Hepatocyte (in vitro differentiated cells): ENCODE measurements at regions not wholly inside any gene's neighbourhood (a gene's known extent, or its start where the extent isn't known, plus 50 kb on each side); places are given as distances from the start of the nearest gene placed in this dataset.
"Not testable (repeated sequence)": the region's sequence is repeated elsewhere in the genome, so short reads cannot be mapped to it uniquely, and the experiment has no call there.

Source experiments
- DNase-seq: peaks from one replicate; pipeline ENCODE4 v3.0.0-alpha.2; 2016; ENCODE audit warnings: low spot score
- H2AFZ ChIP-seq: fragments of 200-600 bp; sonication (generic); 2 replicates; pipeline ENCODE4 v1.6.0; 2016; ENCODE audit warnings: antibody characterized with exemption, mild to moderate bottlenecking
- H3K27ac ChIP-seq: fragments of 200-600 bp; sonication (generic); 2 replicates; pipeline ENCODE4 v1.5.1; 2016; ENCODE audit warnings: mild to moderate bottlenecking
- H3K27me3 ChIP-seq: fragments of 200-600 bp; sonication (generic); 2 replicates; pipeline ENCODE4 v1.6.1; 2016
- H3K36me3 ChIP-seq: fragments of 200-600 bp; sonication (generic); replicated peaks from 2 replicates; pipeline ENCODE4 v1.5.1; 2016; ENCODE audit warnings: low read depth; ENCODE audit not compliant: insufficient read depth
- H3K4me1 ChIP-seq: fragments of 200-600 bp; sonication (generic); 2 replicates; pipeline ENCODE4 v1.5.1; 2016; ENCODE audit warnings: mild to moderate bottlenecking, moderate library complexity; ENCODE audit not compliant: insufficient read depth
- H3K4me2 ChIP-seq: fragments of 200-600 bp; sonication (generic); 2 replicates; pipeline ENCODE4 v1.6.0; 2016
- H3K4me3 ChIP-seq: fragments of 200-600 bp; sonication (generic); 2 replicates; pipeline ENCODE4 v1.5.1; 2016; ENCODE audit warnings: mild to moderate bottlenecking
- H3K79me2 ChIP-seq: fragments of 200-600 bp; sonication (generic); 2 replicates; pipeline ENCODE4 v1.6.0; 2017; ENCODE audit warnings: mild to moderate bottlenecking
- H3K9me2 ChIP-seq: fragments of 200-600 bp; sonication (generic); replicated peaks from 2 replicates; pipeline ENCODE4 v1.6.0; 2017; ENCODE audit warnings: mild to moderate bottlenecking; ENCODE audit not compliant: insufficient read depth
- H3K9me3 ChIP-seq: fragments of 200-600 bp; sonication (generic); 2 replicates; pipeline ENCODE4 v1.5.1; 2016; ENCODE audit warnings: low read depth, mild to moderate bottlenecking
- H4K20me1 ChIP-seq: fragments of 200-600 bp; sonication (generic); 2 replicates; pipeline ENCODE4 v1.6.0; 2016; ENCODE audit warnings: mild to moderate bottlenecking; ENCODE audit not compliant: insufficient read depth, poor library complexity, severe bottlenecking
- EZH2 ChIP-seq: fragments of 200-600 bp; sonication (generic); IDR thresholded peaks from 2 replicates; pipeline ENCODE4 v1.6.1; 2016; ENCODE audit warnings: antibody characterized with exemption, mild to moderate bottlenecking, borderline replicate concordance
- EZH2phosphoT487 ChIP-seq: fragments of 200-600 bp; sonication (generic); IDR thresholded peaks from one replicate; pipeline ENCODE4 v1.6.1; 2018; ENCODE audit warnings: antibody characterized with exemption, mild to moderate bottlenecking, low read depth, moderate library complexity; ENCODE audit not compliant: unreplicated experiment, severe bottlenecking
- WGBS: methylation state at CpG from one replicate; pipeline ENCODE4 v1.1.6; 2016; ENCODE audit warnings: low lambda C conversion rate; ENCODE audit errors: missing lambda C conversion rate; 5-methylcytosine and 5-hydroxymethylcytosine counted together
- TF ChIP-seq, protein P1 (sequence below): fragments of 200-600 bp; sonication (generic); IDR thresholded peaks from 2 replicates; pipeline ENCODE4 v1.5.1; 2016; ENCODE audit warnings: antibody characterized with exemption, mild to moderate bottlenecking; ENCODE audit not compliant: poor library complexity

DNA sequence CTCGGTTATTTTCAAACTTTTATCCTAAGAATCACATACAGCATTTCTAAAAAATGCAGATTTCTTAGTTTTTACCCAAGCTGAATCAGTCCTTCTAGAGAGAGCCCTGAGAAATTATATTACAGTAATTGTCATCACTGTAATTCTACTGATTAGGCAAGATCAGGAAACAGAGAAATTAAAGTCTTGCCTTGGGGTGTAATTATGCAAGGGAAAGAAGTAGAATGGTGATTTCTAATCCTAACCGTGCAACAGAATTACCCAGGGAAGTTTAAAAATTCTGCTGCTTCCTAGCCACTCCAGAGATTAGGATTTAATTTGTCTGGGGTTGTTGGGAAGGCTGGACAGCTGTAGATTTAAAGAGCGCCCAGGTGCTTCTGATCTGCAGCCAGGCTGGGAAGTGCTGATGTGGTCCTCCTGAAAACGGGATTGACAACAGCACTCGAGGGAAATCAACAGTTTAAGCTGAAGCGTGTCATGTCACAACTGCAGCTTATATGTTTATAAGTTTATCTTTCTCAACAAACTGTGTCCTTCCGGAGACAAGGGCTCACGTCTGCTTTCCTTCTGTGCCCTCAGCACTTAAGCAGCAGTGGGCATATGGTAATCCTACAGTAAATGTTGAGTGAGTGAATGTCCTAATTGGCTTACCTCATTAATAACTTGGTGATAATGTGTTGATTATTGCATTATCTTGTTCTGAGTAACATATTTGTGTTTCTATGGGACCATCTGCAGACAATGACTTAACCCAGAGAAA is 671.9 kb upstream of the SOX11 start:
- Histone ChIP-seq H3K9me3 (no peaks in the 10 kb centered on the region), H3K79me2 (no peaks in the 10 kb centered on the region)
- 51% methylated on average over 8 of the region's 8 CpGs for WGBS

DNA sequence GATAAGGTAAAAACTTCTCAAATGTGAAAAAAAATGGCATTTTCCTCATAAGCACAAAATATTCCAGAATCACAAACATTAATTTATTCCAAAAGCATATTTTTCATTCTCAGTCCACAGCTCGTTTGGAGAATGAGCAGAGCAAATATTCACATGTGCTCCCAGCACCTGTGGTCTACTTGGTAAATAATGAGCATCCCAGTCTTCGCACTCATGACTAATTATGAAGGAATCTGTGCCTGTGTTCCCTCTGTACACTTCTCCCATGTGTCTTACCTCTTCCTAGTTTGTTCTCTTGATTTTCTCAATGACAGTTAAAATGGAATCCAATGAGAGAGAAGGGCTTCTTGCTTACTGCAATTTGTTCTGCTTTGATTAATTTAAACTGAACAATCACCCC is 671.0 kb upstream of the SOX11 start:
- TF ChIP-seq, protein P1, sequence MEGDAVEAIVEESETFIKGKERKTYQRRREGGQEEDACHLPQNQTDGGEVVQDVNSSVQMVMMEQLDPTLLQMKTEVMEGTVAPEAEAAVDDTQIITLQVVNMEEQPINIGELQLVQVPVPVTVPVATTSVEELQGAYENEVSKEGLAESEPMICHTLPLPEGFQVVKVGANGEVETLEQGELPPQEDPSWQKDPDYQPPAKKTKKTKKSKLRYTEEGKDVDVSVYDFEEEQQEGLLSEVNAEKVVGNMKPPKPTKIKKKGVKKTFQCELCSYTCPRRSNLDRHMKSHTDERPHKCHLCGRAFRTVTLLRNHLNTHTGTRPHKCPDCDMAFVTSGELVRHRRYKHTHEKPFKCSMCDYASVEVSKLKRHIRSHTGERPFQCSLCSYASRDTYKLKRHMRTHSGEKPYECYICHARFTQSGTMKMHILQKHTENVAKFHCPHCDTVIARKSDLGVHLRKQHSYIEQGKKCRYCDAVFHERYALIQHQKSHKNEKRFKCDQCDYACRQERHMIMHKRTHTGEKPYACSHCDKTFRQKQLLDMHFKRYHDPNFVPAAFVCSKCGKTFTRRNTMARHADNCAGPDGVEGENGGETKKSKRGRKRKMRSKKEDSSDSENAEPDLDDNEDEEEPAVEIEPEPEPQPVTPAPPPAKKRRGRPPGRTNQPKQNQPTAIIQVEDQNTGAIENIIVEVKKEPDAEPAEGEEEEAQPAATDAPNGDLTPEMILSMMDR: no peak
- TF ChIP-seq EZH2 (no peak), EZH2phosphoT487 (no peak)
- Histone ChIP-seq H2AFZ (no peak overlapping the region), H3K9me2 (no peaks in the 10 kb centered on the region), H4K20me1 (no peaks in the 10 kb centered on the region), H3K4me2 (no peak overlapping the region), H3K27ac (no peak overlapping the region), H3K36me3 (no peaks in the 10 kb centered on the region), H3K79me2 (no peaks in the 10 kb centered on the region), H3K27me3 (no peaks in the 10 kb centered on the region), H3K4me3 (no peak overlapping the region), H3K9me3 (no peaks in the 10 kb centered on the region), H3K4me1 (no peaks in the 10 kb centered on the region)
- 46% methylated on average over 2 of the region's 2 CpGs for WGBS
- DNase-seq: peak; percentile 17

More for the DNA sequence above, 671.9 kb upstream of the SOX11 start:
- Histone ChIP-seq H4K20me1 (no peaks in the 10 kb centered on the region), H3K4me3 (no peak overlapping the region), H2AFZ (no peak overlapping the region), H3K9me2 (no peaks in the 10 kb centered on the region), H3K36me3 (no peaks in the 10 kb centered on the region), H3K4me1 (no peaks in the 10 kb centered on the region), H3K27ac (no peak overlapping the region), H3K27me3 (no peaks in the 10 kb centered on the region), H3K4me2 (no peak overlapping the region)
- no peak for DNase-seq
- TF ChIP-seq EZH2 (no peak), EZH2phosphoT487 (no peak)
- TF ChIP-seq, protein P1: no peak

DNA sequence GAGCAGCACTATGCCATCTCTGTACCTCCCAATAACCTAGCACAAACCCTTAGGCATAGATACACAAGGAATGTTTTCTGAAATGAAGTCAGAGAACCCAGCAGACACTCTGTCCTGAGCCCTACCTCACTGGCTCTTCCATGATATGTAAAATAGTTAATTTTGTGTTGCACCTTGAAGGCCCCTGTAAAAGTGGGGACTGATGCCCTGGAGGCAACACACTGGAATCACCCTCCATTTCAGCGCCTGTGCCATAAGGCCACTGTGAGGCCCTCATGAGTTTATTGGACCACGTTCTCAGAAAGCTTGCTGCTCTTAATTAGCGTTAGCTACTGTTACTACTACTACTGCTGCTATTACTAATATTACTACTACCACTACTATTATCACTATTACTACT is 670.1 kb upstream of the SOX11 start:
- no peaks in the 10 kb centered on the region for H4K20me1 ChIP-seq
- no peak overlapping the region for H3K4me3 ChIP-seq
- DNase-seq: no peak
- no peaks in the 10 kb centered on the region for H3K9me3 ChIP-seq
- 96% methylated on average over 3 of the region's 3 CpGs for WGBS
- H3K79me2 ChIP-seq: no peaks in the 10 kb centered on the region
- H3K36me3 ChIP-seq: no peaks in the 10 kb centered on the region
- H3K4me1 ChIP-seq: no peaks in the 10 kb centered on the region
- TF ChIP-seq EZH2phosphoT487 (no peak), EZH2 (no peak)
- TF ChIP-seq, protein P1: no peak
- H3K9me2 ChIP-seq: no peaks in the 10 kb centered on the region
- H3K27me3 ChIP-seq: no peaks in the 10 kb centered on the region
- H2AFZ ChIP-seq: no peak overlapping the region
- no peak overlapping the region for H3K27ac ChIP-seq
- no peak overlapping the region for H3K4me2 ChIP-seq

DNA sequence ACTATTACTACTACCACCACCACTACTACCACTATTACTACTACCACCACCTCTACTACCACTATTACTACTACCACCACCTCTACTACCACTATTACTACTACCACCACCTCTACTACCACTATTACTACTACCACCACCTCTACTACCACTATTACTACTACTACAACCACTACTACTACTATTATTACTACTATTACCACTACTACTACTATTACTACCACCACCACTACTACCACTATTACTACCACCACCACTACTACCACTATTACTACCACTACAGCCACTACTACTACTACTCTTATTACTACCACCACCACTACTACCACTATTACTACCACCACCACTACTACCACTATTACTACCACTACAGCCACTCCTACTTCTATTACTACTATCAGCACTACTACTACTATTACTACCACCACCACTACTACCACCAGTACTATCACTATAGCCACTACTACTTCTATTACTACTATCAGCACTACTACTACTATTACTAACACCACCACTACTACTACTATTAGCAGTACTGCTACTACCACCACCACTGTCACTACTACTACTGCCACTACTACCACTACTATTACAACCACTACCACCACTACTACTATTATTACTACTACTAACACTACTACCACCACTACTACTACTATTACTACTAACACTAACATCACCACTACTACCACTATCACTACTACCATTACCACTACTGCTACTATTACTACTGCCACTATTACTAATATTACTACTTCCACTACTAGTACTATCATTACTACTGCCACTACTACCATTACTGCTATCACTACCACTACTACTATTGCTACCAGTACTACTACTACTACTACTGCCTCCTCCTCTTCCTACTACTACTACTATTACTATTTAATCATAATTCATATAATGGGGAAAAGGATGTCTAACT is 669.2 kb upstream of the SOX11 start:
- DNase-seq, H3K79me2 ChIP-seq, H3K36me3 ChIP-seq, H2AFZ ChIP-seq, H3K4me1 ChIP-seq, H3K27ac ChIP-seq, H3K4me3 ChIP-seq, H3K4me2 ChIP-seq, H3K27me3 ChIP-seq, H3K9me2 ChIP-seq, H4K20me1 ChIP-seq, H3K9me3 ChIP-seq: not testable (repeated sequence)
